HFF-Myc (cell line): ENCODE measurements at regions not wholly inside any gene's neighbourhood (a gene's known extent, or its start where the extent isn't known, plus 50 kb on each side); places are given as distances from the start of the nearest gene placed in this dataset.
A peak's percentile ranks its signal among the peaks of the same experiment; 100 is the strongest.

Experiments
- DNase-seq: peaks from one replicate; pipeline ENCODE4 v3.0.0-alpha.2; 2011; ENCODE audit warnings: low read depth; ENCODE audit errors: extremely low read depth
- H3K4me3 ChIP-seq: replicated peaks from 2 replicates; pipeline ENCODE4 v1.5.1; 2011; ENCODE audit warnings: low read depth, mild to moderate bottlenecking, control low read depth, low read length
- TF ChIP-seq, protein P1 (sequence below): IDR thresholded peaks from 2 replicates; pipeline ENCODE4 v1.5.1; 2012; ENCODE audit warnings: mild to moderate bottlenecking, low read depth, low read length, control low read depth; ENCODE audit errors: missing control alignments

DNA sequence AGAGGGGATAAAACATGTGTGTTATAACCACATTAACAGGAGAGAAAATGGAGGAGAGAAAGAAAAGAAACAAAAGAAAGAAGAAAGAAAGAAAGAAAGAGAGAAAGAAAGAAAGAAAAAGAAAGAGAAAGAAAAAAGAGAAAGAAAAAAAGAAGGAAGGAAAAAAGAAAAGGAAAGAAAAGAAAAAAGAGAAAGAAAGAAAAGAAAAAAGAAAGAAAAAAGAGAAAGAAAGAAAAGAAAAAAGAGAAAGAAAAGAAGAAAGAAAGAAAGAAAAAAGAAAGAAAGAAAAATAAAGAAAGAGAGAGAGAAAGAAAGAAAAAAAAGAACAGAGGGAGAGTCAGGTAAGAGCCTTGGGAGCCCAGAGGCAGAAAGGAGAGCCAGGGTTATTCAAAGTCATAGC is 446.6 kb upstream of the ASIC2 start:
- no peak for DNase-seq

DNA sequence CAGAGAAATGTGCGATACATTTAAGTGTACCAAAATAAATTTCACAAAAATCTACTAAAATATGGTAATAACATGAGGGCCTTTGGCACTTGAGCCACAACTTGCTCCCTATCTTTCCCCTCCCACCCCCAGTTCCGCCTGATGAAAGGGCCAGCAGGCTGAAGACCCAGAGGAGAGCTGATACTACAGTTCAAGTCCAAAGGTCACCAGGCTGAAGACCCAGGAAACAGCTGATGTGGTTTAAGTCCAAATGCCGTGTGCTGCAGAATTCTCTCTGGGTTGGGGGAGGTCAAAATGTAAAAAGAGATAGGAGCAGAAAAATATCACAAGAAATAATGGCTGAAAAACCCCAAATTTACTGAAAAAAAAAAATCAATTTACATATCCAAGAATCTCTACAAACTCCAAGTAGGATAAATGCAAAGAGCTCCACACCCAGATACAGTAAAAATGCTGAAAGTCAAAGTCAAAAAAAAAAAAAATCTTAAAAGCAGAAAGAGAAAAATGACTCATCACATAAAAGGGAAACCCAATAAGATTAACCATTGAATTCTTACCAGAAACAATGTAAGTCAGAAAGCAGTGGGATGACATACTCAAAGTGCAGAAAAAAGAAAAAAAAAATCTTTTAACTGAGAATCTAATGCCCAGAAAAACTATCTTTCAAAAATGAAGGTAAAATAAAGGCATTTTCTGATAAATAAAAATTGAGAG is 452.1 kb upstream of the ASIC2 start:
- no peak for DNase-seq
- TF ChIP-seq, protein P1, sequence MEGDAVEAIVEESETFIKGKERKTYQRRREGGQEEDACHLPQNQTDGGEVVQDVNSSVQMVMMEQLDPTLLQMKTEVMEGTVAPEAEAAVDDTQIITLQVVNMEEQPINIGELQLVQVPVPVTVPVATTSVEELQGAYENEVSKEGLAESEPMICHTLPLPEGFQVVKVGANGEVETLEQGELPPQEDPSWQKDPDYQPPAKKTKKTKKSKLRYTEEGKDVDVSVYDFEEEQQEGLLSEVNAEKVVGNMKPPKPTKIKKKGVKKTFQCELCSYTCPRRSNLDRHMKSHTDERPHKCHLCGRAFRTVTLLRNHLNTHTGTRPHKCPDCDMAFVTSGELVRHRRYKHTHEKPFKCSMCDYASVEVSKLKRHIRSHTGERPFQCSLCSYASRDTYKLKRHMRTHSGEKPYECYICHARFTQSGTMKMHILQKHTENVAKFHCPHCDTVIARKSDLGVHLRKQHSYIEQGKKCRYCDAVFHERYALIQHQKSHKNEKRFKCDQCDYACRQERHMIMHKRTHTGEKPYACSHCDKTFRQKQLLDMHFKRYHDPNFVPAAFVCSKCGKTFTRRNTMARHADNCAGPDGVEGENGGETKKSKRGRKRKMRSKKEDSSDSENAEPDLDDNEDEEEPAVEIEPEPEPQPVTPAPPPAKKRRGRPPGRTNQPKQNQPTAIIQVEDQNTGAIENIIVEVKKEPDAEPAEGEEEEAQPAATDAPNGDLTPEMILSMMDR: no peak
- H3K4me3 ChIP-seq: no peak overlapping the region

More for the DNA sequence above, 446.6 kb upstream of the ASIC2 start:
- TF ChIP-seq, protein P1: no peak
- H3K4me3 ChIP-seq: no peak overlapping the region

DNA sequence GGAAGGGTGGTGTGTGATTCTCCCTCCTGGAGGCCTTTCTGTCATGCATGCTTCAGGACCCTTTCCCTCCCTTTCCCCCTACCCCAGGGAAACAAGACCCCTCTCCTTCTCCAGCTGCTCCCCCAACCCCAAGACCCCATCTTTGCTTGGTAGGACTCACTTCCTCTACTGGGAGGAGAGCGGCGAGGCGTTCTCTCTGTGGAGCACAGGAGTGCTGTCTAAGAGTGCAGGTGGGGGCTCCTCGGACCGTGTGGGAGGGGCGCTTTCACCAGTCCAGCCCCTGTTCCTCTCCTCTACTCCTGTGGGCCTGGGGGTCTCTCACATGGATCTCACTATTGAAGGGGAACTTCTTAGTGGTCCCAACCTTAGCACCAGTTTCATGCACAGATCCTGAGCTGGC is 456.1 kb upstream of the ASIC2 start:
- no peak overlapping the region for H3K4me3 ChIP-seq
- TF ChIP-seq, protein P1: no peak
- no peak for DNase-seq

DNA sequence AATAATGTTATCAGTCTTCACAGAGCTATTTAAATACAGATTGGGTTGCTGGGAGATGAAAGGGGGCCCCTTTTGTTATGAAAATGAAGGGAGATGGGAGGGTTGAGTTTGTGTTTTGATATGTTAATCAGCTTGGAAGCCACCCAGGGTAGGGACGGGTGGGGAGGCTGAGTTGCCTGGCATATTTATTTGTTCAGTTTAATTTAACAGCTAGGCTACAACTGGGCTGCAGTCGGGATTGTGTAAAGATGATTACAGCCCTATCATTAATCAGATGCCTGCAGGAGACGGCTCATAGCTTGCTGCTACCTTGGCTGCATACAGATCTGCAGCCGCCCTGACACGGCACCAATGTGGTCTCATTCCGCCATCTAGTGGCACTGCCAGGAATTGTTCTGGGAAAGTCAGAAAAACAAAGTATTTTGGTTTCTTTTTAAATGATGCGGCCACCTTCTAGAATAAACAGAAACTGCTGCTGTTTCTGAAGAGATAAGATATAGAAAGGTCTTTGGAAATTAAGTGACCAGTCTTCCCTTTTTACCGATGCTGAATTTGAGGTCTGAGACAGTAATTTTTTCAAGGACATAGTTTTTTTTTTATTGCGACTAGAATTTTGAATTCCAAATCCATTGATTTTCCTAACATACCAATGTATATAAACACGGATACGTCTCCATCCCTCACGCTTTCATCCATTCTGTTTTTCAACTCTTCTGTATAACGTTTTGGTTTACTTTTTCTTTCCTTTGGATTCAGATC is 458.0 kb upstream of the ASIC2 start:
- peak; percentile 17 for DNase-seq
- TF ChIP-seq, protein P1: peak; percentile 73
- H3K4me3 ChIP-seq: no peak overlapping the region

DNA sequence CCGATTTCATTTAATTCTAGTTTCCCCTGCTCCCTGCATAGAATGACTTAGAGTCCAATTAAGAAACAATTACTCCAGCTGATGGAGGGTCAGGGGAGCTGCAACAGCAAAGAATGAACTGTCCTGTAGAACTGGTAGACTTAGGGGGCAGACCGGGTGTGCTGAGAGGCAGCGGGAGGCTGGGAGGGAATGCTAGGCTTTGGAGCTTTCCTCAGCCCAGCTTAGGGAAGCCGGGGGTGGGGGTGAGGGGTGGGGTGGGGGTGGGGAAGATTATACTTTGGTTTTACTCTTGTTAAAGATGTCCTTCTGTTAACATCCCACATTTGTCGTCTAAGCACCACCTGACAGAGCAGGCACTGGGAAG is 458.6 kb upstream of the ASIC2 start:
- TF ChIP-seq, protein P1: no peak
- no peak for DNase-seq
- H3K4me3 ChIP-seq: no peak overlapping the region

DNA sequence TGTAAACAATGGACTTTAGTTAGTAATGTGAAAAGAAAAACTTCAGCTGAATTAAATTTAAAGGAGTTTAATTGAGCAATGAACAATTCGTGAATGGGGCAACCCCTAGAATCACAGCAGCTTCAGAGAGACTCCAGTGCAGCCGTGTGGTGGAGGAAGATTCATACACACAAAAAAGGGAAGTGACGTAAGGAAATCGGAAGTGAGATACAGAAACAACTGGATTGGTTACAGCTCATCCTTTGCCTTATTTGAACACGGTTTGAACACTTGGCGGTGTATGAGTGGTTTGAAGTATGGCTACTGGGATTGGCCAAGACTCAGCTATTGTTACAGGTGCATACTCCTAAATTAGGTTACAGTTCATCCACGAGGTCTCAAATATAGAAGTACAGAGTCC is 460.4 kb upstream of the ASIC2 start:
- TF ChIP-seq, protein P1: no peak
- no peak overlapping the region for H3K4me3 ChIP-seq
- no peak for DNase-seq
